Activated CD8-positive, alpha-beta memory T cell treated with anti-CD3 and anti-CD28 coated beads, Interleukin-2, amount 10 ng/mL, durations not matched to agents 7 days and 5 days (primary cell): ENCODE measurements at regions not wholly inside any gene's neighbourhood (a gene's known extent, or its start where the extent isn't known, plus 50 kb on each side); places are given as distances from the start of the nearest gene placed in this dataset.
"Not testable (repeated sequence)": the region's sequence is repeated elsewhere in the genome, so short reads cannot be mapped to it uniquely, and the experiment has no call there.

Experiments
- ATAC-seq: fragments of 150-1000 bp; cut with Tn5 transposase; one replicate; pipeline ENCODE4 v1.10.0; 2021; ENCODE audit warnings: moderate library complexity
- CTCF ChIA-PET: fragments of 350-600 bp; sonication (Branson Sonifier 250); formaldehyde crosslinking; loops from one replicate; lab custom pipeline; 2021; ENCODE audit warnings: antibody characterized with exemption; lab: Charles Lee
- DNase-seq: peaks from one replicate; pipeline ENCODE4 v3.0.0-alpha.2; 2020
- H3K27ac Mint-ChIP-seq: one replicate; pipeline ENCODE4 v1.8.0; 2021; ENCODE audit warnings: mild to moderate bottlenecking, mixed read lengths
- H3K27me3 Mint-ChIP-seq: one replicate; pipeline ENCODE4 v1.8.0; 2021; ENCODE audit warnings: mixed read lengths
- H3K36me3 Mint-ChIP-seq: one replicate; pipeline ENCODE4 v1.8.0; 2021; ENCODE audit warnings: mild to moderate bottlenecking, mixed read lengths
- H3K4me1 Mint-ChIP-seq: one replicate; pipeline ENCODE4 v1.8.0; 2021; ENCODE audit warnings: mixed read lengths
- H3K4me3 Mint-ChIP-seq: one replicate; pipeline ENCODE4 v1.8.0; 2021; ENCODE audit warnings: mild to moderate bottlenecking, moderate library complexity, mixed read lengths
- H3K9me3 Mint-ChIP-seq: one replicate; pipeline ENCODE4 v1.8.0; 2022; ENCODE audit warnings: low read depth, mixed read lengths

- Mint-ChIP-seq H3K4me3 (no peak overlapping the region), H3K27me3 (no peaks in the 10 kb centered on the region), H3K4me1 (peaks cover 16% of the 10 kb centered on the region), H3K27ac (no peak overlapping the region), H3K36me3 (peaks cover 75% of the 10 kb centered on the region), H3K9me3 (peaks cover 27% of the 10 kb centered on the region)
- CTCF ChIA-PET = no interaction called here
- no peak for DNase-seq
- ATAC-seq = no peak
Observed at GRCh38 chr5:94102849-94103248, 361.4 kb upstream of the POU5F2 start.

DNA sequence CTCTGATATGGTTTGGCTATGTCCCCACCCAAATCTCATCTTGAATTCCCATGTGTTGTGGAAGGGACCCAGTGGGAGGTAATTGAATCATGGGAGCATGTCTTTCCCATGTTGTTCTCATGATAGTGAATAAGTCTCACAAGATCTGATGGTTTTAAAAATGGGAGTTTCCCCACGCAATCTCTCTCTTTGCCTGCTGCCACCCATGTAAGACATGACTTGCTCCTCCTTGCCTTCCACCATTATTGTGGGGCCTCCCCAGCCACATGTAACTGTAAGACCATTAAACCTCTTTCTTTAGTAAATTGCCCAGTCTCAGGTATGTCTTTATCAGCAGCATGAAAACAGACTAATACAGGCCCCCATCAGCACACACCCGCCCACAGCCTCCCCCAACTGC lies 356.0 kb upstream of the POU5F2 start:
- DNase-seq, H3K27ac Mint-ChIP-seq, CTCF ChIA-PET, ATAC-seq, H3K4me1 Mint-ChIP-seq, H3K27me3 Mint-ChIP-seq, H3K4me3 Mint-ChIP-seq: not testable (repeated sequence)
- Mint-ChIP-seq H3K9me3 (peaks cover 11% of the 10 kb centered on the region), H3K36me3 (peaks cover 47% of the 10 kb centered on the region)

DNA sequence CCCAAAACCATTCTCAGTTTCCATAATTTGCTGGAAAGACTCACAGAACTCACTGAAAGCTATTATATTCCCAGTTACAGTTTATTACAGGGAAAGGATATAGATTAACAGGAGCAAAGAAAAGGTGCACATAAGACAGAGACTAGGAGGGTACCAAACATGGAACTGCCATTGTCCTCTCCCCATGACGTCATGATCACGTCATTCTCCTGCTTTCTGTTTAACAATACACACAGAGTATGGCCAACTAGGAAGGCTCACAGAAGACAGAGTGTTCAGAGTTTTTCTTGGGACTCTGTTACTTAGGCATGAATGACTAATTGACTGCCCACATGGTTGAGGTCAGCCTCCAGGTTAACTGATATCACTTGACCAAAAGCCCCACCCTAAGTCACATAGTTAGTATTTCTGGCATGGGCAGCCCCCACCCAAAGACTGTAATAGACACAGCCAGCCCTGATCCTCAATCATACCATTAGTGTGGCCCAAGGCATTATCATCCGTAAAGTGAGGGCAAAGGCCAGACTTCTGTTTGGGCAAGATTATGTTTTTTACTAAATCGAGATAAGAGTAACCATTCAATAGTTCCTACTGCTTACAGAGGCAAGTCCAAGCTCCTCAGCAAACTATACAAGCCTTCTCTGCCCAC lies 353.5 kb upstream of the POU5F2 start:
- DNase-seq (no peak), ATAC-seq (no peak)
- H3K4me1 Mint-ChIP-seq = no peaks in the 10 kb centered on the region
- H3K36me3 Mint-ChIP-seq = peaks cover 33% of the 10 kb centered on the region
- H3K9me3 Mint-ChIP-seq = peaks cover 7% of the 10 kb centered on the region
- no peaks in the 10 kb centered on the region for H3K27me3 Mint-ChIP-seq
- no peak overlapping the region for H3K27ac Mint-ChIP-seq
- CTCF ChIA-PET = no interaction called here
- H3K4me3 Mint-ChIP-seq = no peak overlapping the region

- ATAC-seq (no peak), DNase-seq (no peak)
- Mint-ChIP-seq H3K4me3 (no peak overlapping the region), H3K36me3 (peaks cover 21% of the 10 kb centered on the region), H3K27ac (no peak overlapping the region), H3K27me3 (no peaks in the 10 kb centered on the region), H3K4me1 (no peaks in the 10 kb centered on the region), H3K9me3 (peaks cover 1% of the 10 kb centered on the region)
- CTCF ChIA-PET = no interaction called here
Observed at GRCh38 chr5:94093300-94093699, 351.9 kb upstream of the POU5F2 start.

- peaks cover 12% of the 10 kb centered on the region for H3K36me3 Mint-ChIP-seq
- ATAC-seq, H3K4me1 Mint-ChIP-seq, H3K4me3 Mint-ChIP-seq, H3K27ac Mint-ChIP-seq, H3K9me3 Mint-ChIP-seq, DNase-seq, CTCF ChIA-PET, H3K27me3 Mint-ChIP-seq: not testable (repeated sequence)
Observed at GRCh38 chr5:94086635-94087034, 345.2 kb upstream of the POU5F2 start.

- H3K4me1 Mint-ChIP-seq = no peaks in the 10 kb centered on the region
- H3K9me3 Mint-ChIP-seq = peaks cover 3% of the 10 kb centered on the region
- no peak overlapping the region for H3K4me3 Mint-ChIP-seq
- H3K27ac Mint-ChIP-seq = no peak overlapping the region
- peaks cover 12% of the 10 kb centered on the region for H3K36me3 Mint-ChIP-seq
- no peaks in the 10 kb centered on the region for H3K27me3 Mint-ChIP-seq
- ATAC-seq = no peak
- no peak for DNase-seq
- CTCF ChIA-PET = no interaction called here
Observed at GRCh38 chr5:94086194-94086593, 344.8 kb upstream of the POU5F2 start.

DNA sequence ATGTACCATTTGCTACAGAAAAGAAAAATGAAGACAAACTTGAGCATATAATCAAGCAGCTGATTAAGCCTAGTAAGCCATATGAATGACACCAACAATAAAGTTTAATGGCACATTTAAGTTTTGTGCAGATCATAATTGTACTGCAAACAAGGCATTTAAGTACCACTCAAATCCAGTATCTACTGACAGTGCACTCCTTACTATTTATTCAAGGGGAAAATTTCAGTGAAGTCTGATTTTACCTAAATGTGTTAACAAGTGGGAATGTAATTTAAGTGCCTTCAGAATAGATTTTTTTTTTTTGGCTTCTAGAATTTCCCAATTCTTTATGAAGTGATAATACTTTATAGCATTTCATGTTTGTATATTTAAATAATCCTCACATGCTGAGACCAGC lies 341.0 kb upstream of the POU5F2 start:
- DNase-seq = no peak
- no peak overlapping the region for H3K27ac Mint-ChIP-seq
- CTCF ChIA-PET = no interaction called here
- H3K4me1 Mint-ChIP-seq = no peaks in the 10 kb centered on the region
- H3K4me3 Mint-ChIP-seq = no peak overlapping the region
- H3K36me3 Mint-ChIP-seq = peaks cover 9% of the 10 kb centered on the region
- ATAC-seq = no peak
- H3K27me3 Mint-ChIP-seq = no peaks in the 10 kb centered on the region
- peaks cover 3% of the 10 kb centered on the region for H3K9me3 Mint-ChIP-seq

DNA sequence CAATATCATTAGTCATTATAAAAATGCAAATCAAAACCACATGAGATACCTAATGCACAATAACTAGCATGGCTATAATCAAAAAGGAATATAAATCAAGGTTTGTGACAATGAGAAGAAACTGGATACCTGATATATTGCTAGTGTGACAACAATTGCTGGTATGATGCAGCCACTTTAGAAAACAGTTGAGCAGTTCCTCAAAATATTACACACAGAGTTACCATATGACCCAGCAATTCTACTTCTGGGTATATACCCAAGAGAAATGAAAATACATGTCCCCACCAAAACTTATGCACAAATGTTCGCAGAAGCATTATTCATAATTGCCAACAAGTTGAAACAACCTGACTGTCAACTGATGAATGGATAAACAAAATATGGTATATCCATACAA lies 339.7 kb upstream of the POU5F2 start:
- Mint-ChIP-seq H3K27me3 (no peaks in the 10 kb centered on the region), H3K9me3 (peaks cover 3% of the 10 kb centered on the region)
- CTCF ChIA-PET = interaction anchor here (0.6 kb wide), 1 partner anchor 39 kb away, joined by 3 read pairs; no protein-coding TSS in a partner anchor

GRCh38 chr5:94080390-94080789 lies 339.0 kb upstream of the POU5F2 start:
- no peak for DNase-seq
- CTCF ChIA-PET = no interaction called here
- H3K36me3 Mint-ChIP-seq = peaks cover 7% of the 10 kb centered on the region
- no peaks in the 10 kb centered on the region for H3K9me3 Mint-ChIP-seq
- no peak overlapping the region for H3K27ac Mint-ChIP-seq
- H3K27me3 Mint-ChIP-seq = no peaks in the 10 kb centered on the region
- no peak overlapping the region for H3K4me3 Mint-ChIP-seq
- ATAC-seq = no peak
- H3K4me1 Mint-ChIP-seq = no peaks in the 10 kb centered on the region

More for the DNA sequence above, 339.7 kb upstream of the POU5F2 start:
- Mint-ChIP-seq H3K27ac (no peak overlapping the region), H3K4me3 (no peak overlapping the region), H3K4me1 (no peaks in the 10 kb centered on the region), H3K36me3 (peaks cover 9% of the 10 kb centered on the region)
- ATAC-seq (no peak), DNase-seq (no peak)

DNA sequence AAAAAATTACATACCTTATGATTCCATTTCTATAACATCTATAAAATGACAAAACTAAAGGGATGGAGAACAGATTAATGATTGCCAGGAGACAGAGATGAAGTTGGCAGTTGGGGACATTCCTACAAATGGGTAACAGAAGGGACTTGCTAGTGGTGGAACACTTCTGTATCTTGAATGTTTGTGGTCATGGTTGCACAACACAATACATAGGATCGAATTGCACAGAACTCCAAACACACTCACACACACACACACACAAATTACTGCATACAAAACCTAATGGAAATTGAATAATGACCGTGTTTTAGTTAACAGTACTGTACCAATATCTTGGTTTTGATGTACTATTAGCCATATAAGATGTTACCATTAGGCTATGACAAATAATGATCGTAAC lies 330.7 kb upstream of the POU5F2 start:
- Mint-ChIP-seq H3K27ac (no peak overlapping the region), H3K36me3 (peaks cover 15% of the 10 kb centered on the region), H3K27me3 (no peaks in the 10 kb centered on the region), H3K4me1 (no peaks in the 10 kb centered on the region), H3K9me3 (peaks cover 3% of the 10 kb centered on the region), H3K4me3 (no peak overlapping the region)
- no peak for DNase-seq
- CTCF ChIA-PET = no interaction called here
- no peak for ATAC-seq

DNA sequence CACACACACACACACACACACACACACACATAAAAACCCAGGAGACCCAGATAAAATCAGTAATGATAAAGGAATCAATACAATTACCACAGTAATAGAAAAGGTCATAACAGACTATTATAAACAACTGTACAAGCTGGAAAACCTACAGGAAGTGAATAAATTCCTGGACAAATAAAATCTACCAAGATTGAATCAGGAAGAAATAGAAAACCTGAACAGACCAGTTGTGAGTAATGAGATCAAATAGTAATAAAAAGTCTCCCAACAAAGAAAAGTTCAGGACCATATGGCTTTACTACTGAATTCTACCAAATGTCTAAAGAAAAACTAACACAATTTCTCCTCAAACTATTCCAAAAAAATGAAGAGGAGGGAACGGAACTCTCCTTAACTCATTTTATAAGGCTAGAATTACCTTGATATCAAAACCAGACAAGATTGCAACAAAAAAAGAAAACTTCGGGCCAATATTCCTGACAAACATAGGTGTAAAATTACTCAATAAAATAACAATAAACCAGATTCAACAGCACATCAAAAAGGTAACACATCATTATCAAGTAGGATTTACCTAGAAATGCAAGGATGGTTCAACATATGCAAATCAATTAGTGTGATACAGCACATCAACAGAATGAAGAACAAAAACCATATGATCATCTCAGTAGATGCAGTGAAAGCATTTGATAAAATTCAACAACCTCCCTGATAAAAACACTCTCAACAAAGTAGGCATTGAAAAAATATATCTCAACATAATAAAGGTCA lies 325.2 kb upstream of the POU5F2 start:
- peaks cover 45% of the 10 kb centered on the region for H3K36me3 Mint-ChIP-seq
- H3K27ac Mint-ChIP-seq = no peak overlapping the region
- ATAC-seq (no peak), DNase-seq (no peak)
- CTCF ChIA-PET = no interaction called here
- no peaks in the 10 kb centered on the region for H3K4me1 Mint-ChIP-seq
- peaks cover 29% of the 10 kb centered on the region for H3K9me3 Mint-ChIP-seq
- H3K27me3 Mint-ChIP-seq = no peaks in the 10 kb centered on the region
- H3K4me3 Mint-ChIP-seq = no peak overlapping the region

GRCh38 chr5:94064025-94064424 lies 322.6 kb upstream of the POU5F2 start:
- Mint-ChIP-seq H3K9me3 (peaks cover 29% of the 10 kb centered on the region), H3K36me3 (peaks cover 46% of the 10 kb centered on the region), H3K27me3 (no peaks in the 10 kb centered on the region)

DNA sequence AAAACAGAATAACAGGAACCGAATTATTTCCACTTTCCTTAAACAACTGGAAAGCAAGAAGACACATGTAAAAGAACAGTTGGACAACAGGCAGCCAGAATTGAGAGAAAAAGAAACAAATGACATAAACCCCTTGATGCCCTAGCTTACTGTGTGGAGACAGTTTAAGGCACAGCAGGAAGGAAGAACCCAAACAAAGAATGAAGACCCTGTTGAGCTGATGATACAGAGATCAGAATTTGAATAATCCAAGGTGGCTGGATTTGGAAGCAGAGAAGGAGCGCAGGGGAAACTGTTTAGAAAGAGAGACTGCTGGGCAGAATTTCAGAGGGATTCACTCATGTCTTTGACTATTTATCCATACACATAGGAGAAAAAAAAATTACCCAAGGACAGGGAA lies 316.3 kb upstream of the POU5F2 start:
- DNase-seq (no peak), ATAC-seq (no peak)
- no peak overlapping the region for H3K4me3 Mint-ChIP-seq
- no peaks in the 10 kb centered on the region for H3K27me3 Mint-ChIP-seq
- H3K27ac Mint-ChIP-seq = no peak overlapping the region
- peaks cover 25% of the 10 kb centered on the region for H3K36me3 Mint-ChIP-seq
- H3K9me3 Mint-ChIP-seq = peaks cover 2% of the 10 kb centered on the region
- CTCF ChIA-PET = no interaction called here
- H3K4me1 Mint-ChIP-seq = peaks cover 3% of the 10 kb centered on the region

More at GRCh38 chr5:94064025-94064424, 322.6 kb upstream of the POU5F2 start:
- CTCF ChIA-PET = no interaction called here
- Mint-ChIP-seq H3K27ac (no peak overlapping the region), H3K4me3 (no peak overlapping the region), H3K4me1 (no peaks in the 10 kb centered on the region)
- DNase-seq (no peak), ATAC-seq (no peak)

DNA sequence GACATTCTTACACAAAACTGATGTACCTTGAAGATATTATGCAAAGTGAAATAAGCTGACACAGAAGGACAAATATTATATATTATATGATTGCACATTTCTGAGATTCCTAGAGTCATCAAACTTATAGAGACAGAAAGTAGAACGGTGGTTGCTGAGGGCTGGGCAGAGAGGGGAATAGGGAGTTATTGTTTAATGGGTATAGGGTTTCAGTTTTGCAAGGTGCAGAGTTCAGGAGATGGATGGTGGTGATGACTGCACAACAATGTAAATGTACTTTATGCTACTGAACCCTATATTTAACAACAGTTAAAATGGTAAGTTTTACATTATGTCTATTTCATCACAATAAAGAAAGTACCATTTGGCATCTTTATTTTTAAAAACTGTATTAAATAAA lies 315.8 kb upstream of the POU5F2 start:
- H3K27ac Mint-ChIP-seq = no peak overlapping the region
- peaks cover 2% of the 10 kb centered on the region for H3K9me3 Mint-ChIP-seq
- no peak overlapping the region for H3K4me3 Mint-ChIP-seq
- no peaks in the 10 kb centered on the region for H3K27me3 Mint-ChIP-seq
- peaks cover 25% of the 10 kb centered on the region for H3K36me3 Mint-ChIP-seq
- CTCF ChIA-PET = no interaction called here
- no peak for ATAC-seq
- DNase-seq = no peak
- H3K4me1 Mint-ChIP-seq = peaks cover 3% of the 10 kb centered on the region
